ENCODE measurements at regions not wholly inside any gene's neighbourhood (a gene's known extent, or its start where the extent isn't known, plus 50 kb on each side); places are given as distances from the start of the nearest gene placed in this dataset.
A peak's percentile ranks its signal among the peaks of the same experiment; 100 is the strongest.
"Not testable (repeated sequence)": the region's sequence is repeated elsewhere in the genome, so short reads cannot be mapped to it uniquely, and the experiment has no call there.

DNA sequence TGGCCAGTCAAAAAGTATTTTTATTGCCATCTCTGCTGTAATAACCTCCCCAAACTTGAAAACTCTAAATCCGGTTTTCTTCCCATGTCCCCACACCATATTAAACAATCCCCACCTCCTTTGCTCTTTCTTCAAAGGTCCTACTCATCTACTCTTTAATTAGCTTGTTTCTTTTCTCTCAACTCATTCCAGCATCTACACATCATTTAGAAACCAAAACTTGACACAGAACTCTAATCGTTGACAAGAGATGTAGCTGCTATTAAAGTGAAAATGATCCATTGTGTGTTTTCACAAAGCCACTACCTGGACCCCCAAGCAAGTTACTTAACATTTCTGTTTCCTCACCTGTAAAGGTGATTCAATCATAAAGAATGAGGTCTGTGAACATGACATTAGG, 436.3 kb upstream of the NPVF start:
- no peak for DNase-seq (ENCODE audit: low read depth in 2 of 2)

GRCh38 chr7:25665374-25665773, 437.1 kb upstream of the NPVF start:
- no peak for DNase-seq (ENCODE audit: low read depth in 2 of 2)

DNA sequence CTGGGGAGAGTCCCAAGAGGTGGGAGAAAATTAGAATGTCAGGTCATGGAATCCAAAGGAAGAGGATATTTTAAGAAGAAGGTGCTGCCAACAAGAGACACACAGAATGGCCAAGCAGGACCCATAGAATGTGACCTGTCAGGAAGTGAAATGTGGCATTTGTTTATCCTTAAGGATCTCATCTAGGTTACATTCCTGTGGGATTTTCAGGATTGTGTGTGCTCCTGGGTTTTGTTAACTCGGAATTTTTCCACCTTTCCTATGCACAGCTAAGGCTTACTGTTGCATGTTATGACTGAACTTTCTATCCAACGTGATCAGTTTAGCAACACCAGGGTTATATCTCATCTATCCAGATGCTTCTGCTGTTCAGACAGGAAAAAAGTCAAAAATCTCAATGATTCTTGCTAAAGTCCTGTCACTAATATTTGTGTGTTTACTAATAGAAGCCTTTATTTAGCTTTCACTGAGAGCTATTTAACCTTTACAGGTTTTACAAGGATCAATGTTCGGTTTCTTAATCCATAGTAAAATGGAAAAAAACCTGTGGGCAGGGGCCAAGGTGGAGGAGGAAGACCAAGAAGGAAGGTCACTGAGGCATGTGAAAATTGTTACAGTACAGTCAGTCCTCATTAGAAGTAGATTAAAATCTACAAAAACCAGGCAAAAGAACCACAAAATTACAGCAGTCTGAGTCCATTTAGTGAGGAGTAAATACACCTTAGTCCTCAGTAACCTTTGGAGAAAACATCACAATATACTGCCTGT, 437.8 kb upstream of the NPVF start:
- no peak for DNase-seq (ENCODE audit: low read depth in 2 of 2)

DNA sequence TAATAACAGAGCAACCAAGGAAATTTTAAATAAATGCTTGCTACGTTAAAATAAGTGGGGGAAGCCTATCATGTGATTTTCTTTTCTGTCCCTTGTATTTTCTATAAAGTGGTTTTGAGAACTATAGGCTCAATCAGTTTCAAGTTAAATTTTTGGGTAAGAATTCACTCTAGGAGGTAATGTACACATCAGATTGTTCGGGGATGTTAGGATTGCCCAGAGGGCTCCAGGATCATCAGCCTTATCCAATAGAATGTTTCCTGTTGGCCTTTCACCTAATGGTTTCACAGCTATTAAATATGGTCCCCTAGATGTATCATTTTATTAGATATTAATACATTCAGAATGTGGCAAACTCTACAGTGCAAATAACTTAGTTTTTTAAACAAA, 438.4 kb upstream of the NPVF start:
- DNase-seq (ENCODE audit: low read depth in 2 of 2): no peak

DNA sequence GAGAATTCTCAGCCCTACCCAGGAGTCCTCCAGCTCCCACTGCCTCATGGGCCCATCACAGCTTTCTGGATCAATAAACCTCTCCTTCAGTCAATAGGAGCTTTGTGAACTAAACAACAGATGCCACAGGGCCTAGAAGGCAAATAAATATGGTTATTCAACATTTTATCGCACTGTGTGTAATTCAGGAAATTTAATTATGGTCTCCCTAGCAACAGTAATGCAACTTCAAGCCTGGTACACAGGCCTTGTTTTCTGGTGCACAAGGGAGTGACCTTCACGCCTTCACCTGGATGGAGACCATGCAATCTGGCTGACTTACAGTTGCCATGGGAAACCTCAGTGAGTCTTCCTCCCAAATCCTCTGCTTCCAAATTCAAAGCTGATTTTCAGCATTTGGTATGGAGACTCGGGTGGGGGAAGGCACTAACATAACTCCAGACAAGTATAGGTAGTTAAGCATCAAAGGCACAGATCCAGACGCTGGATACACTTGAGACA, 441.0 kb upstream of the NPVF start:
- DNase-seq (ENCODE audit: low read depth in 2 of 2): no peak

- no peak for DNase-seq (ENCODE audit: low read depth in 2 of 2)
Observed at GRCh38 chr7:25669961-25670841, 441.9 kb upstream of the NPVF start.

DNA sequence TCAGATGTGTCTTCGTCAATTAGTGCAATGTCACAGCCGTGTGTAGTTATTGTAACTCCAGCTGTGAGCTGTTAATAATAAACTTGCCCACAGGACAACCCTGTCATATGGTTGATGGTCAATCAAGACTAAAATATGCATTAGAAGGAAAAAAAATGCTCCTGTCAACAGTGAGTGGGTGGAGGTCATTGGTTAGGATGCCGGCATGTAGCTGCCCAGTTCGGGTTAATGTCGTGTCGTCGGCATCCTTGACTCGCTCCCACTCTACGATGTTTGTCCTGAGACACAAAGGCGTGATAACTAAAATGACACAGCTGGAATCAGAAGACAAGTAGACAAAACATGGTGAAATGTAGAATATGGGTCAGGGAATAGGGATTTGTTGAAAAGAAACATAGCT, 442.8 kb upstream of the NPVF start:
- no peak for DNase-seq (ENCODE audit: low read depth in 2 of 2)

- no peak for DNase-seq (ENCODE audit: low read depth in 2 of 2)
Observed at GRCh38 chr7:25672496-25672895, 444.2 kb upstream of the NPVF start.

- no peak for DNase-seq (ENCODE audit: low read depth in 2 of 2)
Observed at GRCh38 chr7:25675789-25676474, 447.6 kb upstream of the NPVF start.

- DNase-seq (ENCODE audit: low read depth in 2 of 2): no peak
Observed at GRCh38 chr7:25677595-25677994, 449.3 kb upstream of the NPVF start.

GRCh38 chr7:25678215-25678614, 449.9 kb upstream of the NPVF start:
- no peak for DNase-seq (ENCODE audit: low read depth in 2 of 2)

GRCh38 chr7:25680636-25681035, 452.4 kb upstream of the NPVF start:
- DNase-seq (ENCODE audit: low read depth in 2 of 2): no peak

GRCh38 chr7:25684360-25684759, 456.1 kb upstream of the NPVF start:
- no peak for DNase-seq (ENCODE audit: low read depth in 2 of 2)

GRCh38 chr7:25686493-25686892, 458.2 kb upstream of the NPVF start:
- no peak for DNase-seq (ENCODE audit: low read depth in 2 of 2)

DNA sequence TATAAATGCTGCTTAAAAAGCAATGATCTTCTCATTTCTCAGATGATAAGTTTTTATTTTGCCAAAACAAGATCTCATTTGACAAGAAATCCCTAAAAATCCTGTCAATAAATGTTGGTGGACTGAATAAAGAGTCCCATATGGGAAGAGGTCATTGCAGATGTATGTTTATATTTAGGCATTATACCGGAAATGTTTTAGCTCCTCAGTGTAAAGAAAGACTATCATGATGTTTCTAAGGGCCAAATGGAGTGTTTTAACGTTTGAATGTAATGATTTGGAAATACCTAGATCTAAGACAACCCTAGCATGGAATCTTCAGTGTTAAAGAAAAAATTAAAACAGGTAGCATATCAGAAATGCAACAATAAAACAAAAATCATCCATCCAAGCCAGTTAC, 457.8 kb upstream of the NFE2L3 start:
- no peak for DNase-seq (ENCODE audit: low read depth in 2 of 2)

- peak; percentile 37 to 38 for DNase-seq (ENCODE audit: low read depth in 2 of 2)
Observed at GRCh38 chr7:25694699-25695098, 457.3 kb upstream of the NFE2L3 start.

- DNase-seq (ENCODE audit: low read depth in 2 of 2): no peak
Observed at GRCh38 chr7:25696571-25696970, 455.4 kb upstream of the NFE2L3 start.

- DNase-seq (ENCODE audit: low read depth in 2 of 2): no peak
Observed at GRCh38 chr7:25698451-25699113, 453.4 kb upstream of the NFE2L3 start.

DNA sequence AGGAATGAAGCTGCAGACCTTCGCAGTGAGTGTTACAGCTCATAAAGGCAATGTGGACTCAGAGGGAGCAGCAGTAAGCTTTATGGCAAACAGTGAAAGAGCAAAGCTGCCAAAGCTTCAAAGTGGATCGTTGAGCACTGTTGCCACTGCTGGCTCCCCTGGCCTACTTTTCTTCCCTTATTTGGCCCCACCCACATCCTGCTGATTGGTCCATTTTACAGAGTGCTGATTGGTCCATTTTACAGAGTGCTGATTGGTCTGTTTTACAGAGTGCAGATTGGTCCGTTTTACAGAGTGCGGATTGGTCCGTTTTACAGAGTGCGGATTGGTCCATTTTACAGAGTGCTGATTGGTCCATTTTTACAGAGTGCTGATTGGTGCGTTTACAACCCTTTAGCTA, 451.9 kb upstream of the NFE2L3 start:
- not testable (repeated sequence) for DNase-seq (ENCODE audit: low read depth in 2 of 2)

DNA sequence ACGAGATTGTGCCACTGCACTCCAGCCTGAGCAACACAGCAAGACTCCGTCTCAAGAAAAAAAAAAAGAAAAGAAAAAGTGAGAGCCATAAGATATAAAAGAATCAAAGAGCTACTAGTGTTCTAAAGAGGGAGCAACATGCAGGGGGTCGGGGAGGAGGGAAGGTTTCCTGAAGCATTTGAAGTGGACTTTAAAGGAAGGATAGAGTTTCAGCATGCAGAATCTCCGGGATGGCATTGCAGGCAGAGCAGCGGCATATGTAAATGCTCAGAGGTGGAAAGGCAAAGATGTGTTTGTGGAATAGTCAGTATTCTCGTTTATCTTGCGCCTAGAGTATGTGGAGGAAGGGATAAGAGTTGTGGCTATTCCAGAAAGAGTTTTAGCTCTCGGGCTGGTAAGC, 447.6 kb upstream of the NFE2L3 start:
- DNase-seq (ENCODE audit: low read depth in 2 of 2): no peak

GRCh38 chr7:25706764-25707163, 445.2 kb upstream of the NFE2L3 start:
- DNase-seq (ENCODE audit: low read depth in 2 of 2): no peak

All from fibroblast of skin of left biceps (primary cell).